ENCODE measurements at regions not wholly inside any gene's neighbourhood (a gene's known extent, or its start where the extent isn't known, plus 50 kb on each side); places are given as distances from the start of the nearest gene placed in this dataset.

DNA sequence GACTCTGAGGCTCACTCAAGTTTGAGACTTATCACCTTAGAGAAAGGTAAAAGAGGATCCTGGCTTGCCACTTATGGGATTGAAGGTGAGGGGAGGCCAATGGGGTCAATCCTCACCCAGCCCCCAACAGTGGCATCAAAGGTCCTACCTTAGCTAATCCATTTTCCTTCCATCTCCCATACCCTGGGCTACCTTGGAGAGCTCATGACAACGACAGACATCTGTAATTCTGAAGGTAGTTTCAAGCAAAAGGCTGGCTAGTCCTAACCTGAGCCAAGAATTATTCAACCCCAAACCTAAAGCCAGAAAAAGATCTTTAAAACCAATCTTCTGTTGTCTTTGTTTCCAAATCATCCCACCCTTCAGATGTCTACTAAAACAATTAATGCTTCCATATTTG is 179.2 kb upstream of the GHITM start:
- H3K9ac ChIP-seq (ENCODE audit: low read depth, low read length, poor library complexity): no peak overlapping the region
- no peak overlapping the region for H4K91ac ChIP-seq (ENCODE audit: low read depth, low read length, poor library complexity)
- peaks cover 0 to 4% (median 0%) of the 10 kb centered on the region in 3 experiments for H3K27me3 ChIP-seq (ENCODE audit: control insufficient read depth in 3 of 3, insufficient read depth in 3 of 3, low read depth in 1 of 3, low read length in 3 of 3)
- H2BK120ac ChIP-seq (ENCODE audit: low read depth, low read length): no peak overlapping the region
- H3K4ac ChIP-seq (ENCODE audit: low read length): no peak overlapping the region
- WGBS, 2 donors (ENCODE audit: extremely low coverage in 2 of 2, insufficient read length in 2 of 2, insufficient replicate concordance in 1 of 2): no CpG with 5 or more reads among the region's 1 CpG
- no peak overlapping the region for H3K23ac ChIP-seq (ENCODE audit: low read depth, low read length, poor library complexity)
- no peak overlapping the region for H3K4me3 ChIP-seq (ENCODE audit: low read length in 2 of 2)
- H2BK5ac ChIP-seq (ENCODE audit: low read length): no peak overlapping the region
- no peaks in the 10 kb centered on the region for H3K36me3 ChIP-seq (replicated peaks in 1 of 2; ENCODE audit: control insufficient read depth in 2 of 2, insufficient read depth in 2 of 2, low read length in 2 of 2)
- no peak overlapping the region for H2AK5ac ChIP-seq (ENCODE audit: low read depth, low read length)
- no peaks in the 10 kb centered on the region for H3K9me3 ChIP-seq (replicated peaks in 1 of 2; ENCODE audit: control insufficient read depth in 2 of 2, insufficient read depth in 1 of 2, low read depth in 1 of 2, low read length in 2 of 2)
- H4K8ac ChIP-seq (ENCODE audit: low read depth, low read length): no peak overlapping the region
- H3K18ac ChIP-seq (ENCODE audit: low read length): no peak overlapping the region
- no peak overlapping the region for H3K14ac ChIP-seq (ENCODE audit: low read length)
- H3K4me1 ChIP-seq (ENCODE audit: control insufficient read depth in 2 of 2, insufficient read depth in 1 of 2, low read depth in 1 of 2, low read length in 2 of 2): peaks cover 0 to 18% of the 10 kb centered on the region in 2 donors
- H3K79me1 ChIP-seq (ENCODE audit: low read depth, low read length): no peaks in the 10 kb centered on the region
- DNase-seq (ENCODE audit: low spot score): no peak
- no peak overlapping the region for H3K27ac ChIP-seq (replicated peaks; ENCODE audit: low read length)
- no peak overlapping the region for H3K4me2 ChIP-seq (ENCODE audit: insufficient read depth, low read length, poor library complexity, severe bottlenecking)
- H2BK12ac ChIP-seq (ENCODE audit: low read length): no peak overlapping the region
- no peak overlapping the region for H2BK15ac ChIP-seq (ENCODE audit: low read length)
- H2AFZ ChIP-seq (ENCODE audit: low read length): no peak overlapping the region

DNA sequence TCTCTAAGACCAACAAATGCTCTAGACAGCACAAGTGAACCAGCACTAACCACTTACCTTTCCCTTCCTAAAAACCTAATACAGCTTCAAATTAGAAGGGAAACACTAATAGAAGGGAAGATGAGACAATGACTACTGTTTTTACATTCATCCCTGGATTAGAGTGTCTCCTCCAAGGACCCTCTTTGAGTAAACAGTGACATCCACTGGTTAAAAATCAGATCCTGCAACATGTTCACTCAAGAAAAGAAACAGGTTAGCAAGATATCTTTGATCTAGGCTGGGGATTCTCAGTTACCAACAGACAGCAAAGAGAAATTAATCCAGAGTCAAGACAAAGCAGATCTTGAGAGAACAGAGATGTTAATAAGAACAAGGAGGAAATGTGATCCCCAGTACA is 177.7 kb upstream of the GHITM start:
- no peak overlapping the region for H3K4me2 ChIP-seq (ENCODE audit: insufficient read depth, low read length, poor library complexity, severe bottlenecking)

DNA sequence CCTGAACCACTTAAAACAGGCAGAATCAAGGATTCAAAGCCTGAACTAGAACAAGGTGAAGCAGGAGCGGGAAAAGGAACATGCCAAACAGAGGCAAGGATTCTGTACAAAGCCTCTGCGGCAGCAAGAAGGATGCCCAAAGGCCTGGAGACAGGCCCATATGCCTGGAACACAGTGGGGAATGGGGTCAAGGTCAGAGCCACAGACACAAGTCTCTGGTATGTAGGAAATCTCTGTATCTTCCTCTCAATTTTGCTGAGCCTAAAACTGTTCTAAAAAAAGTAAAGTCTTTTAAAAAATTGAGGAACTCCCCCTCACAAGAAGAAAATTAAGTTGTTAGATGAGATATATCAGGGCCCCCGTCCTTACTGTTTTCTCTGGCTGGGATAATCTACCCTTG is 175.9 kb upstream of the GHITM start:
- no peak overlapping the region for H3K9ac ChIP-seq (ENCODE audit: low read depth, low read length, poor library complexity)

More for the DNA sequence above, 177.7 kb upstream of the GHITM start:
- H2BK15ac ChIP-seq (ENCODE audit: low read length): no peak overlapping the region
- no peak for DNase-seq (ENCODE audit: low spot score)
- no peak overlapping the region for H2BK12ac ChIP-seq (ENCODE audit: low read length)
- no peak overlapping the region for H2AFZ ChIP-seq (ENCODE audit: low read length)
- no peak overlapping the region for H2BK5ac ChIP-seq (ENCODE audit: low read length)
- H2BK120ac ChIP-seq (ENCODE audit: low read depth, low read length): no peak overlapping the region
- no peak overlapping the region for H3K4ac ChIP-seq (ENCODE audit: low read length)
- H3K4me1 ChIP-seq (ENCODE audit: control insufficient read depth in 2 of 2, insufficient read depth in 1 of 2, low read depth in 1 of 2, low read length in 2 of 2): peaks cover 0 to 11% of the 10 kb centered on the region in 2 donors
- no peak overlapping the region for H3K9ac ChIP-seq (ENCODE audit: low read depth, low read length, poor library complexity)
- no peak overlapping the region for H2AK5ac ChIP-seq (ENCODE audit: low read depth, low read length)
- peaks cover 0 to 4% (median 0%) of the 10 kb centered on the region in 3 experiments for H3K27me3 ChIP-seq (ENCODE audit: control insufficient read depth in 3 of 3, insufficient read depth in 3 of 3, low read depth in 1 of 3, low read length in 3 of 3)
- no peak overlapping the region for H3K18ac ChIP-seq (ENCODE audit: low read length)
- no peaks in the 10 kb centered on the region for H3K79me1 ChIP-seq (ENCODE audit: low read depth, low read length)
- H4K91ac ChIP-seq (ENCODE audit: low read depth, low read length, poor library complexity): no peak overlapping the region
- H3K4me3 ChIP-seq (ENCODE audit: low read length in 2 of 2): no peak overlapping the region
- H4K8ac ChIP-seq (ENCODE audit: low read depth, low read length): no peak overlapping the region
- no peaks in the 10 kb centered on the region for H3K36me3 ChIP-seq (replicated peaks in 1 of 2; ENCODE audit: control insufficient read depth in 2 of 2, insufficient read depth in 2 of 2, low read length in 2 of 2)
- H3K27ac ChIP-seq (replicated peaks; ENCODE audit: low read length): no peak overlapping the region
- no peaks in the 10 kb centered on the region for H3K9me3 ChIP-seq (replicated peaks in 1 of 2; ENCODE audit: control insufficient read depth in 2 of 2, insufficient read depth in 1 of 2, low read depth in 1 of 2, low read length in 2 of 2)
- H3K14ac ChIP-seq (ENCODE audit: low read length): no peak overlapping the region
- H3K23ac ChIP-seq (ENCODE audit: low read depth, low read length, poor library complexity): no peak overlapping the region

DNA sequence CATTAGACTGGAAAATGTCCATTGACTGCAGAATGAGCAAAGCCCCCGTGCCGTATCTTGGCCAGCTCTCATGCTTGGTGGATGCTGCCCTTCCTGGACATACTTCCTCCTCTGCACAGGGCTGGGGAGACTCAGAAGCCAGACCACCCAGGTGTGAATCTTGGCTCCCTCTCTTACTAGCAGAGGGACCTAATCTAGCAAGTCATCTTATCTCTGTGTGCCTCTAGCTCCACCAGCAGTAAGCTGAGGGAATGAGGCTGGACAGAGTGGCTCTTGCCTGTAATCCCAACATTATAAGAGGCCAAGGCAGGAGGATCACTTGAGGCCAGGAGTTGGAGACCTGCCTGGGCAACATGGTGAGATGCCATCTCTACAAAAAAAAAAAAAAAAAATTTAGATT is 173.8 kb upstream of the GHITM start:
- Histone ChIP-seq H3K4ac (ENCODE audit: low read length) (no peak overlapping the region), H3K36me3 (replicated peaks in 1 of 2; ENCODE audit: control insufficient read depth in 2 of 2, insufficient read depth in 2 of 2, low read length in 2 of 2) (no peaks in the 10 kb centered on the region), H2BK12ac (ENCODE audit: low read length) (no peak overlapping the region), H2AK5ac (ENCODE audit: low read depth, low read length) (no peak overlapping the region), H3K4me3 (ENCODE audit: low read length in 2 of 2) (no peak overlapping the region), H3K27ac (replicated peaks; ENCODE audit: low read length) (no peak overlapping the region), H3K18ac (ENCODE audit: low read length) (no peak overlapping the region), H3K4me1 (ENCODE audit: control insufficient read depth in 2 of 2, insufficient read depth in 1 of 2, low read depth in 1 of 2, low read length in 2 of 2) (peaks cover 0 to 3% of the 10 kb centered on the region in 2 donors), H3K4me2 (ENCODE audit: insufficient read depth, low read length, poor library complexity, severe bottlenecking) (no peak overlapping the region), H2BK15ac (ENCODE audit: low read length) (no peak overlapping the region), H3K79me1 (ENCODE audit: low read depth, low read length) (no peaks in the 10 kb centered on the region), H3K14ac (ENCODE audit: low read length) (no peak overlapping the region), H4K8ac (ENCODE audit: low read depth, low read length) (no peak overlapping the region), H2AFZ (ENCODE audit: low read length) (no peak overlapping the region), H3K9ac (ENCODE audit: low read depth, low read length, poor library complexity) (no peak overlapping the region), H3K23ac (ENCODE audit: low read depth, low read length, poor library complexity) (no peak overlapping the region), H2BK120ac (ENCODE audit: low read depth, low read length) (no peak overlapping the region), H4K91ac (ENCODE audit: low read depth, low read length, poor library complexity) (no peak overlapping the region), H3K9me3 (replicated peaks in 1 of 2; ENCODE audit: control insufficient read depth in 2 of 2, insufficient read depth in 1 of 2, low read depth in 1 of 2, low read length in 2 of 2) (no peaks in the 10 kb centered on the region), H3K27me3 (ENCODE audit: control insufficient read depth in 3 of 3, insufficient read depth in 3 of 3, low read depth in 1 of 3, low read length in 3 of 3) (peaks cover 0 to 4% (median 0%) of the 10 kb centered on the region in 3 experiments), H2BK5ac (ENCODE audit: low read length) (no peak overlapping the region)
- WGBS, 2 donors (ENCODE audit: extremely low coverage in 2 of 2, insufficient read length in 2 of 2, insufficient replicate concordance in 1 of 2): no CpG with 5 or more reads among the region's 2 CpGs
- no peak for DNase-seq (ENCODE audit: low spot score)

More for the DNA sequence above, 175.9 kb upstream of the GHITM start:
- Histone ChIP-seq H2AFZ (ENCODE audit: low read length) (no peak overlapping the region), H4K91ac (ENCODE audit: low read depth, low read length, poor library complexity) (no peak overlapping the region), H3K23ac (ENCODE audit: low read depth, low read length, poor library complexity) (no peak overlapping the region), H3K4ac (ENCODE audit: low read length) (no peak overlapping the region), H3K4me1 (ENCODE audit: control insufficient read depth in 2 of 2, insufficient read depth in 1 of 2, low read depth in 1 of 2, low read length in 2 of 2) (peaks cover 0 to 3% of the 10 kb centered on the region in 2 donors), H3K4me2 (ENCODE audit: insufficient read depth, low read length, poor library complexity, severe bottlenecking) (no peak overlapping the region), H2BK120ac (ENCODE audit: low read depth, low read length) (no peak overlapping the region), H3K36me3 (replicated peaks in 1 of 2; ENCODE audit: control insufficient read depth in 2 of 2, insufficient read depth in 2 of 2, low read length in 2 of 2) (no peaks in the 10 kb centered on the region), H3K4me3 (ENCODE audit: low read length in 2 of 2) (no peak overlapping the region), H2BK15ac (ENCODE audit: low read length) (no peak overlapping the region), H4K8ac (ENCODE audit: low read depth, low read length) (no peak overlapping the region), H2BK12ac (ENCODE audit: low read length) (no peak overlapping the region), H3K18ac (ENCODE audit: low read length) (no peak overlapping the region), H3K79me1 (ENCODE audit: low read depth, low read length) (no peaks in the 10 kb centered on the region), H3K27ac (replicated peaks; ENCODE audit: low read length) (no peak overlapping the region), H3K9me3 (replicated peaks in 1 of 2; ENCODE audit: control insufficient read depth in 2 of 2, insufficient read depth in 1 of 2, low read depth in 1 of 2, low read length in 2 of 2) (no peaks in the 10 kb centered on the region), H2BK5ac (ENCODE audit: low read length) (no peak overlapping the region), H2AK5ac (ENCODE audit: low read depth, low read length) (no peak overlapping the region), H3K27me3 (ENCODE audit: control insufficient read depth in 3 of 3, insufficient read depth in 3 of 3, low read depth in 1 of 3, low read length in 3 of 3) (peaks cover 0 to 4% (median 0%) of the 10 kb centered on the region in 3 experiments), H3K14ac (ENCODE audit: low read length) (no peak overlapping the region)
- DNase-seq (ENCODE audit: low spot score): no peak
- no CpG with 5 or more reads among the region's 3 CpGs for WGBS, 2 donors (ENCODE audit: extremely low coverage in 2 of 2, insufficient read length in 2 of 2, insufficient replicate concordance in 1 of 2)
